DMS153 treated with DMSO at 0.1 percent for 48 hours (cell line): ENCODE measurements at regions not wholly inside any gene's neighbourhood (a gene's known extent, or its start where the extent isn't known, plus 50 kb on each side); places are given as distances from the start of the nearest gene placed in this dataset.
"Not testable (repeated sequence)": the region's sequence is repeated elsewhere in the genome, so short reads cannot be mapped to it uniquely, and the experiment has no call there.

Source experiments
- DNase-seq: peaks from one replicate; lab custom pipeline; 2025; ENCODE audit not compliant: unreplicated experiment; lab: John Stamatoyannopoulos, UW

GRCh38 chr3:156044634-156044975 is 75.8 kb upstream of the KCNAB1 start:
- DNase-seq: no peak

GRCh38 chr3:156048483-156048882 is 71.9 kb upstream of the KCNAB1 start:
- not testable (repeated sequence) for DNase-seq

- DNase-seq: no peak
These were observed 69.5 kb upstream of the KCNAB1 start for GRCh38 chr3:156050918-156051317.

DNA sequence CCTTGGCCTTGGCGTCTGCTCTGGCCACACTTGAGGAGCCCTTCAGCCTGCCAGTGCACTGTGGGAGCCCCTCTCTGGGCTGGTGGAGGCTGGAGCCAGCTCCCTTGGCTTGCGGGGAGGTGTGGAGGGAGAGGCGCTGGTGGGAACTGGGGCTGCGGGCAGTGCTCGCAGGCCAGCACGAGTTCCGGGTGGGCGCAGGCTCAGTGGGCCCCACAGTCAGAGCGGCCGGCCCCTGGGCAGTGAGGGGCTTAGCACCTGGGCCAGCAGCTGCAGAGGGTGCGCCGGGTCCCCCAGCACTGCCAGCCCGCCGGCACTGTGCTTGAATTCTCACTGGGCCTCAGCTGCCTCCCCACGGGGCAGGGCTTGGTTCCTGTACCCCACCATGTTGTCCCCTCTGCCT is 68.7 kb upstream of the KCNAB1 start:
- no peak for DNase-seq

DNA sequence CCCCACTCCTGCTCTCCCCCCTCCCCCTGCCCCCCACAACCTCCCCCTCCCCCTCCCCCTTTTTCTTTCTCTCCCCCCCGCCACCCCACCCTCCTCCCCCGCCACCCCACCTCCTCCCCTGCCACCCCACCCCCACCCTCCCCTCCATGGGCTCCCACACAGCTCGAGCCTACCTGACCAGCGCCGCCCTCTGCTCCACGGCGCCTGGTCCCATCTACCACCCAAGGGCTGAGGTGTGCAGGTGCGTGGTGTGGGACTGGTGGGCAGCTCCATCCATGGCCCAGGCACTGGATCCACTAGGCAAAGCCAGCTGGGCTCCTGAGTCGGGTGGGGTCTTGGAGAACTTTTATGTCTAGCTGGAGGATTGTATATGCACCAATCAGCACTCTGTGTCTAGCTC is 68.3 kb upstream of the KCNAB1 start:
- no peak for DNase-seq

DNA sequence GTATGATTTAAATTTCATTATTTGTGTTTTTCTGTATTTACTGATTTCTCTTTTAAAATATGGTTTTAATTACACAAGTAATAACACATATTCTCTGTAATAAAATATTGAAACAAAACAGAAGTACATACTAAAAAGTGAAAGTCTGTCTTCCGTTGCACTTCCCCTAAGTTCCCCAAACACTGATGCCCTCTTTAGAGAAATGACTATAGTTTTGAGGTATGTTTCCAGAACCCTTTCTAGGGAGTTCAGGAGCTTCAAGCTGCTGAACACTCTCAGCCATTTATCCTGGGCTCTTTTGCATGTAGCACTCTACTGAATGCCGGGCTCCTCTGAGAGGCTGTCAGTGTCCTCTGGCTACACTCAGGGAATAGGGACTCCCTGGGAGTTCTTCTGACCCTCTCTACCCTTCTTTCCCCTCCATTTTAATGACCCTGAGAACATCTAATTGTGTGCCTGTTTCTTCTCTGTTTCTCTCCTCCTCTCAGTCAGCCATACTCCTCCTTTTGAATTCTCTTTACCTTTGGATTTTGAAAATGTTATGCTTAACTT is 60.4 kb upstream of the KCNAB1 start:
- DNase-seq: no peak

GRCh38 chr3:156068151-156068550 is 52.2 kb upstream of the KCNAB1 start:
- not testable (repeated sequence) for DNase-seq

GRCh38 chr3:156070028-156070427 is 50.4 kb upstream of the KCNAB1 start:
- DNase-seq: no peak
